Activated CD4-positive, CD25-positive, alpha-beta regulatory T cell treated with anti-CD3 and anti-CD28 coated beads, Interleukin-2, amount 50 U/mL, for 16 hours (primary cell): ENCODE measurements at regions not wholly inside any gene's neighbourhood (a gene's known extent, or its start where the extent isn't known, plus 50 kb on each side); places are given as distances from the start of the nearest gene placed in this dataset.

Source experiments
- DNase-seq: peaks from one replicate; pipeline ENCODE4 v3.0.0-alpha.2; 2020; ENCODE audit warnings: low read depth, low spot score

DNA sequence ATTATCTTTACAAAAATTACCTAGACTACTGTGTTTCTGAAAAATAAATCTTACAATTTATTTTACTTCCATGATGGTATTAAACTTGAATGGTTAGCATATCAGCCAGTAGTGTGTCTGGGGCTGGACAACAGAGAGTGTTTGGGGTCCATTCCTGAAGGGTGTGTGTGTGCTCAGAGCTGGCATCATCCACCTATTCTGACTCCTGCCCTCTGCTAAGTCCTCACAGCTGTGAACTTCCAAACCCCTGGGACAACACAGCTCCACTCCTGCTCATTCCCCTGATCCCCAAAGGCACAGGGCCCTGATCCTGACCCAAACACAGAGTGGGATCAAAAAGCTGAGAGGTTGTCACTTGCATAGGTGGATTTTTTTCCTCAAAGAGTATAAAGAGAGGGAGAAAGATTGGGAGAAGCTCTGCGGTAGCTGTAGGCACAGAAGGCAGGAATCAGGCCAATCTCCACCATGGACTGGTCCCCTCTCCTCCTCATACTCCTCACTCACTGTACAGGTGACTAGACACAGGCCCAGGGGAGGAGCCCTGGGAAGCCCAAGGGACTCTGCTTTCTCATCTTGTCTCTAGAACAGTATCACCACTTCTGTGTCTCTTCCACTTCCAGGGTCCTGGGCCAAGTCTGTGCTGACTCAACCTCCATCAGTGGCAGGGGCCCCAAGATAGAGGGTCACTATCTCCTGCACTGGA is 55.7 kb upstream of the TOP3B start:
- no peak for DNase-seq

DNA sequence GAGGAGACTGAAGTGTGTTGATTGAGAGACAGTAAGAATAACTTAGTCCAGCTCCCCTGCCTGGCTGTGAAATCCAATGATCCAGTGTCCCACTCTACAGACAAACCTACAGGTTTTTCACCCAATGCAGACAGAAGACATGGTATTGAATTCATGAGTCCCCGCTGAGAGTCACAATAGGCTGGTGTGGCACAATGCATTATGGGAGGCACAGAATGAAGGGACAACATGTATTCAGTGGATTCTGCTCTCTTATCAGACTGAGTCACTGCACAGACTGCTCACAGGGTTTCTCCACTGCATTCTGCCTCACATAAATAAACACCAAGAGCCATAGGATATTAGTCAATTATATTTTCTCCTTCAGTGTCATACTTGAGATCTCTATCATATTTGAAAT is 55.2 kb upstream of the TOP3B start:
- DNase-seq: no peak

DNA sequence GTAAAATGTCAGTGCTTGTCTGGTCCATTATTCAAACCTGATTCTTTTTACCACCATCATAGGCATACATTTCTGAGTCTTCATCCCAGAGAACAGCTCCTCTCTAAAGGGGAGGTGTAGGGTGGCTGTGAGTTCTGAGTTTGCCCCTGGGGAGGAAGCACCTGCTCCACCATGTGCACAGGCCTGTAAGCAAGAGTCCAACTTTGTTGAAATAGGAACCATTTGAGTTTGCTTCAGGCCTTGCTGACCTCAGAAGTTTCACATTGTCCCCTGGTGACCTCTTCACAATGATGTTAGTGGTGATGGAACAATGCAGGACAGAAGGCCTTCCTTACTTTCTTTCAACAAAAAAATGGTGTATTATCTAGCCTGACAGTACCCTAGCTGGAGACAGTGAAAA is 54.6 kb upstream of the TOP3B start:
- DNase-seq: no peak

DNA sequence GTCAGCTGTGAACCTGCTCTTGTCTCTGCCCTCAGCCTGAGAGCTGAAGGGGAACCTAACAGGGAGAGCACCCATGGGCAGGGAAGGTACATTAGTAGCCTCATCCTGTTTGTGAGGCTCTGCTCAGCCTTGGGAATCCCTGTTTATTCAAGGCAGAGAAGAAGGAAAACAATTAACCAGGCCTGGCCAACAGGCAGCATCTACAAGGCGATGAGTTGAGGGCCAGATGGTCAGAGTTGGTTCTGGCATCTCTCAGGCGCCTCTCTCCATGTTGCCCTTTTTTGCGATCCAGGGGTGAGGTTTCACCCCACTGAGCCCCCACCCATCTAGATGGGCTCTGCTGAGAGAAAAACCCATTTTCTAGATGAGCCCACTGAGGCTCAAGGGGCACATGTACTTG is 54.0 kb upstream of the TOP3B start:
- no peak for DNase-seq

DNA sequence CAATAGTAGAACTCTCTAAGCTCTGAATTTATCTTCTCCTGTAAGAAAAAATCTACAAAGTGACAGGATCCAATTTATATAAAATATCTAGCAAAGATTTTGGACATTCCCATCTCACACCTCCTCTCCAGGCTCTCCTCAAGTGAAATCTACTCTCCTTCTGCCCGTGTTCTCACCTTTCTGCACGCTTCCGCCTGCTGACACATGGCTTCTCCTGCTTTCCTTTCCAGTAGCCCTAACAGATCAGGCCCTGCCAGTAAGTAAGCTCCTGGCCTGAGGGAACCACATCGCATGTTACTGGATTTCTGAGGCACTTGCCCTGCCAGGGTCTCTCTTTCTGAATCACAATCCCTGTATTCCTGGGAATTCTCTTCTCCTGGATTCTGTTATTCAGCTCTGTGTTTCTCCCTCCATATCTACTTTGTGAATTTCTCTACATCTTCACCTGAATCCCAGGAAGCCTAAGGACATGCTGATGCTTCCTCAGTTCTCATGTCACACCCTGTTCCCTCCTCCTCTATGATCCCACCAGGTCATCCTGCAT is 53.3 kb upstream of the TOP3B start:
- DNase-seq: no peak

DNA sequence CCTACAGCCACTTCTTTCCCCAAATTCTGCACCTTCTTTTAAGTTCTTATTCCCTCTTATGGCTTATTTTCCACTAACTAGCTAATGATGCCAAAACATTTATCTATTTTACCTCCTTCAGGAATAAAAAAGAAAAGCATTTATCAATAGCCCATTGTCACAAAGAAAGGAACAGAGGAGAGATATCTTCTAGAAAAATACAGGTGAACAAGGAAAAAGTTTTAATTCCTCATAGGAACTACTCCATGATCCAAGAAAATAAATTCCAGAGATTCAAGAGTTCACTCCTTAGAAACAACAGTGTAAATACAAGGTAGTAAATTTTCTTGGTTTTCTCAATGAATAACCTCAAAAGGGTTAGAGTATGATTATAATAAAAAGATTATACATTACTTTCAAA is 52.6 kb upstream of the TOP3B start:
- DNase-seq: no peak

DNA sequence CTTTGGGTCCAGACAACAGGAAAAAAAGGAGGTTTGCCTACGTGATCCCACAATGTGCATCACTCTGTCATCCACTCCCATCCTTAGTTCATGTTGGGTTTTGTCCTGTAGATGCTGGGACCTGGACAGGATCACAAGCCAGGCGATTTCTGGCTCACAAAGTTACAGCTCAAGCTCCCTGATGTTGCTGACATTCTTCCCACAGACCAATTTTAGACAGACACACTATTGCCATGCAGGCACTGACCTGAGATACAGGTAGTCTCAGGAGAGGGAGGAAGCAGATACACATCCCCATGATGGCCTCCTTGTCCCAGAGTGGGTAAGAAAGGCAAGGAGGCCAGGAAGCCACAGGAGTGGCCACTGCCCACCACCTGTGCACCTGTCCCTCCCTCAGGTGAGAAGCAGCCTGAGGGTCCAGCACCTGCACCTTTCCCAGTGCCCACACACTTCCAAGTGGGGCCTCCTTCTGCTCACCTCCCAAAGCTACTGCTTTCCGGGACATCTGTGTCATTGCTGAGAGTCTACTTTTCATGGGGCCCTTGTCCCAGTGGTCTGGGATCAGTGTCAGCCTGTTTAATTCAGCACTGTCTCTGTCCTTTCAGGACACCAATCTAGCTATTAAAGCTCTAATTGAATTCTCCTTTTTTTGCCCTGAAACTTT is 52.0 kb upstream of the TOP3B start:
- no peak for DNase-seq

DNA sequence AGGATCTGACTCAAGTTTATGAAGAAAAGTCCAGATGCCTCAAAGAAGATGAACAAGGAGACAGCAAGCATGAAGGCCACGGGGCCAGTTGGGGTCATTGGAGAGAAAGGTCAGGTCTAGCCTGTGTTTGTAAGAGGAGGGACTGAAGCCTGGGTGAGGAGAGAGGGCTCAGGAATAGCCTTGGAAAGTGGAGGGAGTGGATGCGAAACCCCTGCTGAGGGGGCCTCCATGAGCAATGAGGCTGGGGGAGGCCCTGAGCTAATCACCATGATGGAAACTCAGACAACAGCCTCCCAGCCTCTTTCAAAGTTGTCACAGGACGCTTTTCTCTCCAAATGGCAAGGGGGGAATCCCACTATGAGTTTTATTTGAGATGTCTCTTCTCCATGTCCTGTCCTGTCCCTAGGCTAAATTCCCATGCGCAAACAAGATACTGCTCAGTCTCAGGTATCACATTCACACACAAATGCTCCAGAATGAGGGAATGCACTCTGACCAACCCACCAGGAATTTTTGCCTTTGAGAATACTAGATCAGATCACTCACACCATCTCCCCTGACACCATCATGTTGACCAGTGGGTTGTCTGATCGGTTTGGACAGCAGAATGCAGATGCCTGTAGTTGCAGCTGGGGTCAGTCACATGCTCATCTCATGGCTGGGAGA is 51.3 kb upstream of the TOP3B start:
- DNase-seq: no peak

DNA sequence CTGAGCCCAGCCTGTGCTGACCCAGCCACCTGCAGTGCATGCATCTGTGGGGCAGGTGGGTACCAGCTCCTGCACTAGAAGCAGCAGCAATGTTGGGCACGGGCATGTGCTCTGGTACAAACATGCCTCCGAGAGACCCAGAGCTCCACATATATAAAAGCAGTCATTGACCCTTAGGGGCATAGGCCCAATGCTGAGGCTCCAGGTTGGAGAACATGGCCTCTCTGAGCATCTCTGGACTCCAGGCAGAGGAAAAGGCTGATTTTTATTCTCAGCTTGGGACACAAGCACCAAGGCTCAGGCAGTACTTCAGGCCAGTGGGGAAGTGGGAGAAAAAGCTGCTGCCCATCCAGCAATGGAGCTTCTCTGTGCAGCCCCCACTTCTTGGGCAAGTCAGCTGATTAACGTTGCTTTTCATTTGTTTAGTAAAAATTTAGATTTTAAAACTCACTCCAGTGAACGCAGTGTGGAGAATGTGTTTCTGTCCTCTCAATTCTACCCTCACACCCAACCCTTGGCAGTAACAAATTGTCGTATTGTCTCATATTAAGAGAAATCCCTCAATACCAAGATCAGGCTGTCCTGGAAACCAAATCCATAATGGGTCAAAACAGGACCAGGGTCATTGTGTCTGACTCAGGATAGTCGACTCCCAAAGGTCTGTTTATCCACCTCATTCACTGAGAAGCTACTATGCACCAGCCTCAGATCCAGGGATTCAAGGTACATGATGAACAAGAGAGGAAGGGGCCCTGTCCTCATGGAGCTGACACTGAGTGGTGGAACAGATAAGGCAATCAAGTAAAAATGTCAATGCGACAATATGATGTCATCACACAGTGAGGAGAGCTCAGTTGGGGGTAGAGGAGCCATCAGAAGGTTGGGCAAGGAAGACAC is 50.6 kb upstream of the TOP3B start:
- no peak for DNase-seq

DNA sequence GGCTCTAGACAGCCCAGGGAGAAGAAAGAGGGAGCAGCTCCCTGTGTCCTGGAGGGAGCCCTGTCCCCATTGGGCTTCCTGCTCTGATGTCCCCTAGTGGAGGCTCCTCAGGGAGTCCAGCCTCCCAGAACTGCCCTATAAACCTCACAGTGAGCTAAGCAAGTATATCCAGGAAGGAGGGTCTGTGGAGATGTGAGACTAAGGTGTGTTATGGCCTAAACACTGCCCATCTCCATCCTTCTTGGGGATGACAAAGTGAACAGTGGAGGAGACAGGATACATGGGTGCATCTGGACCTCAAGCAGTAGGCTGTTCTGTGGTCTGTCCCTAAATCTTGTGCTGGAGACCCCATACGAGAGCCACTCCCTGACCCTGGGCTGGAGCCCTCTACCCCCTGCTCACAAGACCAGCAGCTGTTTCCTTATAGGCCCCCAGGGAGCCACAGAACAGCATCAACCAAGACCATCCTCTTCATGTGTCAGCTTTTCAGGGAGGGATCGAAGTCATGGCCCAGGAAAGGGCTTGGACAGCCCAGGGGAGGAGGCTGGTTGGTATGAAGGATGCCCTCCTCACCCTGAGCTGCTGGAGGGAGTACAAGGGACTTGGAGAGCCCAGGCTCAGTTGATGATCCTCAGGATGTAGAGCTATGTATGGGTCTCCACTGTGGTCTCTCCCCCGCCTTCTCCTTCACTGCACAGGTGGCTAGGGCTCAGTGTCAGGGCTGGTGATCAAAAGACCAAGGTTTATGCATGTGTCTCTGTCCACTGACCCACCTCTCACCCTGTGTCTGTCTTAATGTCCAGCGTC is 49.7 kb upstream of the TOP3B start:
- no peak for DNase-seq
